ENCODE measurements at regions not wholly inside any gene's neighbourhood (a gene's known extent, or its start where the extent isn't known, plus 50 kb on each side); places are given as distances from the start of the nearest gene placed in this dataset.
A peak's percentile ranks its signal among the peaks of the same experiment; 100 is the strongest.

DNA sequence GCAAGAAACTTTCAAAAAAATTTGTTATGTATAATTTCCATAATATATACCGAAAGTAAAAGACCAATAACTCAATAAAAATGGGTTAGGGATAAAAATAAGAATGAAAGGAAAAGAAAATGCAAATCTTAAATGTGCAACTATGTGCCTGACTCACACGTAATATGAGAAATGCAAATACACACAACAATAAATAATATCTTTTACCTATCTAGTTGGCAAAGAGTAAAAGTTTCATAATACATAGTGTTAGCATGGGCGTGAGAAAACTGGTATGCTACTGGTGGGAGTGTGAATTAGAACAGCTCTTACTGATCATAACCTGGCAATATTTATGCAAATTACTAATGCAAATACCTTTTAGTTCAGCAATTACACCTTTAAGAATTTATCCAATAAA, 438.5 kb upstream of the CITED2 start:
- 91 to 94% methylated on average over 3 of the region's 3 CpGs for WGBS, 2 experiments (ENCODE audit: low coverage in 1 of 2, low lambda C conversion rate in 2 of 2, missing lambda C conversion rate in 2 of 2)
- Histone ChIP-seq H3K4me3 (no peak overlapping the region), H3K27me3 (replicated peaks; ENCODE audit: insufficient read depth) (no peaks in the 10 kb centered on the region), H3K9me2 (ENCODE audit: insufficient read depth) (no peaks in the 10 kb centered on the region), H3K9ac (no peak overlapping the region), H3K4me1 (ENCODE audit: insufficient read depth) (no peaks in the 10 kb centered on the region), H3K9me3 (ENCODE audit: low read depth) (no peaks in the 10 kb centered on the region), H3K27ac (no peak overlapping the region), H3F3A (ENCODE audit: insufficient read depth) (no peaks in the 10 kb centered on the region), H3K36me3 (ENCODE audit: low read depth) (no peaks in the 10 kb centered on the region), H2AFZ (no peak overlapping the region), H3K4me2 (ENCODE audit: unreplicated experiment) (no peak overlapping the region), H4K20me1 (ENCODE audit: insufficient read depth) (no peaks in the 10 kb centered on the region), H3K79me2 (ENCODE audit: insufficient read depth) (no peaks in the 10 kb centered on the region)
- TF ChIP-seq EZH2 (IDR thresholded peaks at IDR 0.05; ENCODE audit: insufficient read depth, poor library complexity, severe bottlenecking) (no peak), EZH2phosphoT487 (IDR thresholded peaks at IDR 0.05; ENCODE audit: insufficient read depth, low read depth) (no peak)
- in situ Hi-C loops (cut with MboI) = no loop called here
- no peak for DNase-seq

DNA sequence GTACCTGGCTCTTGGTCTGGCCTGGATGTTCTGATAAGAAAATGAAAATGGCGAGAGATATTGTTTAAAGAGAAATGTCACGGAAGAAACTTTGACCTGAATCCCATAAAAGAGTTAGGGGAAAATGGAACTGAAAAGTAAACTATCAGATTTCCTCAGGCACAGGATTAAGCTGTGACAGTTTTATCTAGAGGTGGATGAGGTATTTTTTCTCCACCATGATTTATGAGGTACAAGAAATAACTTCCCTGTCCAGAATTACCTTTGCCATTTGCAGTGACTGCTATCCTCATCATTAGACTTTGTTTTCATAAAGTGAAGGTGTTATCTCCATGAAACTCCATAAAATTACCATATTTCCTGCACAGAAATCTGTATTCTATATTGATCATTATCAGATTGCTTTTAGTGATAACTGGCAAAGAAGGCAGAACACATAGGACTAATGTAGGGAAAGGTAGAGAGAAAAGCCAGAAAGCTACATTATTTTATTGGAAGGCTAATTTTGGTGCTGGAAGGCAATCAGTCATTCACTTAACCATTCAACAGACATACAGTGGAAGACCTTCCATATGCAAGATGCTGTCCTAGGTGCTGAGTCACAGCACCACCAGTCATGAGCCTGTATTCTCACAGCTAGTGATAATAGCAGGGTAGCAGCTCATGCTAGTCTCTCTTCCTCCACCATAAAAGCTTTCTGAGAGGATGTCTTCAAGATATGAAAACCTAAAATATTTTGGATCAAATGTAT, 427.3 kb upstream of the CITED2 start:
- in situ Hi-C loops (cut with MboI) = no loop called here
- DNase-seq = peak; percentile 27

DNA sequence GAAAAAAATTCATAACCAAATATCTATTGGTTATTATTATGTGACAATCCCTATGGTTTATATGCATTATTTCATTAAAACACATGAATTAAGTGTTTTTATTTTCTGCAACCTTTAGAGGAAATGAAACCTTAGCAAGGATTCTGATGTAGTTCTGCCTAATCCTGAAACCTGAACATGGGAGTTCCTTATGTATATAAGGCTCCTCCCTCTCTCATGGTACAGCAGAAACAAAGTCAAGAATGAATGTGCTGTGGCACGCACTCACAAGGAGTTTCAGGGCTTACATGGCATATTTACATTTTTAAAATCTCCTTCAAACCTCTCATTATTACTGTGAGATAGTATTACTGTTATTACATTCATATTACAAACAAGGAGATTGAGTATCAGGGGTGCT, 426.4 kb upstream of the CITED2 start:
- in situ Hi-C loops (cut with MboI) = no loop called here
- no peaks in the 10 kb centered on the region for H3K36me3 ChIP-seq (ENCODE audit: low read depth)
- no peak for TF ChIP-seq EZH2 (IDR thresholded peaks at IDR 0.05; ENCODE audit: insufficient read depth, poor library complexity, severe bottlenecking)
- TF ChIP-seq EZH2phosphoT487 (IDR thresholded peaks at IDR 0.05; ENCODE audit: insufficient read depth, low read depth) = no peak
- no peak overlapping the region for H3K4me3 ChIP-seq
- H3K9ac ChIP-seq = no peak overlapping the region
- no peaks in the 10 kb centered on the region for H3K79me2 ChIP-seq (ENCODE audit: insufficient read depth)
- WGBS, 2 experiments (ENCODE audit: low coverage in 1 of 2, low lambda C conversion rate in 2 of 2, missing lambda C conversion rate in 2 of 2) = 89 to 96% methylated on average over 1 of the region's 1 CpG
- H4K20me1 ChIP-seq (ENCODE audit: insufficient read depth) = no peaks in the 10 kb centered on the region
- H3K4me1 ChIP-seq (ENCODE audit: insufficient read depth) = no peaks in the 10 kb centered on the region
- no peaks in the 10 kb centered on the region for H3K9me3 ChIP-seq (ENCODE audit: low read depth)
- no peak overlapping the region for H2AFZ ChIP-seq
- DNase-seq = no peak
- H3K9me2 ChIP-seq (ENCODE audit: insufficient read depth) = no peaks in the 10 kb centered on the region
- no peak overlapping the region for H3K27ac ChIP-seq
- H3F3A ChIP-seq (ENCODE audit: insufficient read depth) = no peaks in the 10 kb centered on the region
- no peaks in the 10 kb centered on the region for H3K27me3 ChIP-seq (replicated peaks; ENCODE audit: insufficient read depth)
- no peak overlapping the region for H3K4me2 ChIP-seq (ENCODE audit: unreplicated experiment)

More for the DNA sequence above, 427.3 kb upstream of the CITED2 start:
- 97% methylated on average over 2 of the region's 2 CpGs for WGBS, 2 experiments (ENCODE audit: low coverage in 1 of 2, low lambda C conversion rate in 2 of 2, missing lambda C conversion rate in 2 of 2)
- Histone ChIP-seq H3K27ac (no peak overlapping the region), H4K20me1 (ENCODE audit: insufficient read depth) (no peaks in the 10 kb centered on the region), H3K36me3 (ENCODE audit: low read depth) (no peaks in the 10 kb centered on the region), H3K9ac (no peak overlapping the region), H3K4me1 (ENCODE audit: insufficient read depth) (no peaks in the 10 kb centered on the region), H3F3A (ENCODE audit: insufficient read depth) (no peaks in the 10 kb centered on the region), H3K9me3 (ENCODE audit: low read depth) (no peaks in the 10 kb centered on the region), H2AFZ (no peak overlapping the region), H3K4me3 (no peak overlapping the region), H3K4me2 (ENCODE audit: unreplicated experiment) (no peak overlapping the region), H3K79me2 (ENCODE audit: insufficient read depth) (no peaks in the 10 kb centered on the region), H3K27me3 (replicated peaks; ENCODE audit: insufficient read depth) (no peaks in the 10 kb centered on the region), H3K9me2 (ENCODE audit: insufficient read depth) (no peaks in the 10 kb centered on the region)
- no peak for TF ChIP-seq EZH2phosphoT487 (IDR thresholded peaks at IDR 0.05; ENCODE audit: insufficient read depth, low read depth)
- TF ChIP-seq EZH2 (IDR thresholded peaks at IDR 0.05; ENCODE audit: insufficient read depth, poor library complexity, severe bottlenecking) = no peak

DNA sequence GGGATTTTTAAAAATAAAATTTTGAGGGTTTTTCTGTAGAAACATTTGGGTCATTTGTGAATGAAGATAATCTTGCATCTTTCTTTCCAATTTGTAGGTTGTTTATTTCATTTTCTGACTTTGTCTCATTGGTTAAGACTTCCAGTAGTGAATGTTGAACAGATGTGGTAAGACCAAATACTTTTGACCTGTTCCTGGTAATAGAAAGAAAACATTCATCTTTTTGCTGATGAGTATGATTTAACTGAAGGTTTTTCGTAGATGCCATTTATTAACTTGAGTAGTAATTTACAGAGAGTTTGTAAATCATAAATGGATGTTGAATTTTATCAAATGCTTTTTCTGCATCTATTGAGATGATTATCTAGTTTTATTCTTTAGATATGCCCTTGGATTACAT, 416.1 kb upstream of the CITED2 start:
- Histone ChIP-seq H3F3A (ENCODE audit: insufficient read depth) (no peaks in the 10 kb centered on the region), H3K79me2 (ENCODE audit: insufficient read depth) (no peaks in the 10 kb centered on the region), H3K27ac (no peak overlapping the region), H4K20me1 (ENCODE audit: insufficient read depth) (no peaks in the 10 kb centered on the region), H2AFZ (no peak overlapping the region), H3K9me2 (ENCODE audit: insufficient read depth) (no peaks in the 10 kb centered on the region), H3K4me2 (ENCODE audit: unreplicated experiment) (no peak overlapping the region), H3K4me3 (no peak overlapping the region), H3K36me3 (ENCODE audit: low read depth) (no peaks in the 10 kb centered on the region), H3K9me3 (ENCODE audit: low read depth) (no peaks in the 10 kb centered on the region), H3K27me3 (replicated peaks; ENCODE audit: insufficient read depth) (no peaks in the 10 kb centered on the region), H3K4me1 (ENCODE audit: insufficient read depth) (no peaks in the 10 kb centered on the region), H3K9ac (no peak overlapping the region)
- DNase-seq = no peak
- in situ Hi-C loops (cut with MboI) = no loop called here
- TF ChIP-seq EZH2phosphoT487 (IDR thresholded peaks at IDR 0.05; ENCODE audit: insufficient read depth, low read depth) (no peak), EZH2 (IDR thresholded peaks at IDR 0.05; ENCODE audit: insufficient read depth, poor library complexity, severe bottlenecking) (no peak)
- 81 to 93% methylated on average over 1 of the region's 1 CpG for WGBS, 2 experiments (ENCODE audit: low coverage in 1 of 2, low lambda C conversion rate in 2 of 2, missing lambda C conversion rate in 2 of 2)

Measured in GM23248 (cell line).